ENCODE measurements at regions not wholly inside any gene's neighbourhood (a gene's known extent, or its start where the extent isn't known, plus 50 kb on each side); places are given as distances from the start of the nearest gene placed in this dataset.
"Not testable (repeated sequence)": the region's sequence is repeated elsewhere in the genome, so short reads cannot be mapped to it uniquely, and the experiment has no call there.

DNA sequence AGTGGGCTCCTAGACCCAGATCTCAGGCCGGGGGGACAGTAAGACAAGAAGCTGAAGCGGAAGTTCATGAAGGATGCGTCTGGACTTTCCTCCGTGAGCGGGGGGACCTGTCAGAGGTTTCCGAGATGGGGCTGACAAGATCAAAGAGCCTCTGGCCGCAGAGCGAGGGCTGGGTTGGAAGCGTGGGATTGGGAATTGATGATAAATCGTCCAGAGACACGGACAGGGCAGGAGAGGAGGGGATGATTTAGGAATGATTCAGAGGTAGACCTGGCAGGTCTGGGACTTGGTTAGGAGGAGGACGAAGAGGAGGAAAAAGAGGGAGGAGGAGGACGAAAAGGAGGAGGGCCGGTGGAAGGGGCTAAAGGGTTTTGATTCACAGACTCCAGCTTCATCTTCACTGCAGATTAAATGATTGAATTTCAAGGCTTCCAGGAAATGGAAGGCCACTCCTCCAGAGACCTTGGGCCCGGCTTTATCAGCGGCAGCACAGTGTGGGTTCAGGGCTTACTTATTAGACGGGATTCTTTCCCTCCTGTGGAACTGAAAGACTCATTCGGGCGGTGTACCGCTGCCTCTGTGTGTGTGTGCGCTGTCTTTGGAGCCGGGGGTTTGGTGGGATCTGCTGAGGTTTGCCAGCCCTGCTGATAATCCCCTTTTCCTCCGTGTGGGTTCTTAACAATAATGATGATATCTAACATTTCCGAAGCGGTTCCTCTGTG, 85.7 kb upstream of the SLC45A1 start:
- intact Hi-C loops (cut with DNase I): no loop called here
- peak in 2 of 10 donors; percentile 25 to 54 for DNase-seq

DNA sequence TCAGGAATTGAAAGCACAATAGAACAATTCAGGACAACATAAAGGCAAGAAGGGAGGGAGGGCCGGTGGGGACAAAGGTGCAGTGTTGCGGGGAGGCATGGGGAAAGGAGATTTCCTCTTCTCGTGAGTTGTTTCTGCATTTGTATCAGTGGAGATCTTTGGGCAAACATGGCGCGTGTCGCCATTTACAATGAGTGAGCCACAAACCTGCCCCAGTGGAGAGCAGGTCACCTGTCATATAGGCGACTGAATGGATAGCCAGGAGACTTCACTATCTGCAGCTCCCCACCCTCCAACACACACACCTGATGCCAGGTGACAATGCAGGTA, 87.7 kb upstream of the SLC45A1 start:
- intact Hi-C loops (cut with DNase I): no loop called here
- peak in 1 of 10 donors; percentile 7 for DNase-seq

DNA sequence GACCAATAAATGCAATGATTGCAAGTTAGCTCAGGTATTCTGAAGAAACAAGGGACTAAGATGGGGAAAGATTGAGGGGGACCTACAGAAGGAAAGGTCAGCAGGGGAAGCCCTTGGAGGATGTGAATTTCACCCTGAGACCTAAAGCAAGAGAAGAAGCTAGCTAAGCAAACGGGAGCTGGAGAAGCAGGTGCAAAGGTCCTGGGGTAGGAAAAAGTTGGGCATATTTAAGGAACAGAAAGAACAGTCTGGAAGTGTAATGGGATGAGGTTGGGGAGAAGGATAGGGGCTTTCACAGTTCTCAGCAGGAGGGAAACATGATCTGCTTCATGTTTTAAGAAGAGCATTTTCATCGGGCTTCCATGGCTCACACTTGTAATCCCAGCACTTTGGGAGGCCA, 89.7 kb upstream of the SLC45A1 start:
- intact Hi-C loops (cut with DNase I): no loop called here
- no peak for DNase-seq

GRCh38 chr1:8227674-8228073, 90.2 kb upstream of the SLC45A1 start:
- intact Hi-C loops (cut with DNase I): not testable (repeated sequence)
- DNase-seq: peak in 1 of 10 donors; percentile 1

DNA sequence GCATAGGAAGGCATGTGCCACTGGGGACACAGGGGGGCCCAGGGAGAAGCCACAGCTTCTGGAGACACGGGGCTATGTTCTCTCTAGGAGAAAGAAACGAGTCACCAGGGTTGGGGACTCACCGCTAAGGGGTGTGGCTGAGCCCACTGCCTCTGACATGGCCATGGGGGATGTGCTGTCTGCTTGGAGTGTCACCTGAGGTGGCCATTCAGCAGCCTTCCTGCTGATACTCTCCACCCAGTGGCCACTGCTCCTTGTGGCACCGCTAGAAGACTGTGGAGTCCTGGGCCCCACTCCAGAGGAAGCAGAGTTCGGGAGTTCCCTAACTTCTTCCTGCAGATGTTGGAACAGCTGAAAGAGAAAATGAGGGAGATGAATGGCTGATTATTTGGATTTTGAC, 91.2 kb upstream of the SLC45A1 start:
- intact Hi-C loops (cut with DNase I): no loop called here

GRCh38 chr1:8226024-8226423, 91.9 kb upstream of the SLC45A1 start:
- peak in 1 of 10 donors; percentile 2 for DNase-seq
- intact Hi-C loops (cut with DNase I): not testable (repeated sequence)

More for the DNA sequence above, 91.2 kb upstream of the SLC45A1 start:
- DNase-seq: peak in 2 of 10 donors; percentile 22 to 54

GRCh38 chr1:8223526-8223925, 94.4 kb upstream of the SLC45A1 start:
- no peak for DNase-seq
- intact Hi-C loops (cut with DNase I): no loop called here

DNA sequence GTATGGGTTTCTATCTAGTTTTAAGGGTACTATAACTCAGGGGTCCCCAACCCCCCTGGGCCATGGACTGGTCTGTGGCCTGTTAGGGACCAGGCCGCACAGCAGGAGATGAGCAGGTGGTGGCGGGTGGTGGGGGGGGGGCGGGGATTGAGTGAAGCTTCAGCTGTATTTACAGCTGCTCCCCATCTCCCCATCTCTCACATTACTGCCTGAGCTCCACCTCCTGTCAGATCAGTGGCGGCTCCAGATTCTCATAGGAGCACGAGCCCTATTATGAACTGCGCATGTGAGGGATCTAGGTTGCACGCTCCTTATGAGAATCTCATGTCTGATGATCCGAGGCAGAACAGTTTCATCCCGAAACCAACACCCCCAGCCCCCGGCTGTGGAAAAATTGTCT, 95.1 kb upstream of the SLC45A1 start:
- intact Hi-C loops (cut with DNase I): no loop called here
- peak in 1 of 10 donors; percentile 4 for DNase-seq

DNA sequence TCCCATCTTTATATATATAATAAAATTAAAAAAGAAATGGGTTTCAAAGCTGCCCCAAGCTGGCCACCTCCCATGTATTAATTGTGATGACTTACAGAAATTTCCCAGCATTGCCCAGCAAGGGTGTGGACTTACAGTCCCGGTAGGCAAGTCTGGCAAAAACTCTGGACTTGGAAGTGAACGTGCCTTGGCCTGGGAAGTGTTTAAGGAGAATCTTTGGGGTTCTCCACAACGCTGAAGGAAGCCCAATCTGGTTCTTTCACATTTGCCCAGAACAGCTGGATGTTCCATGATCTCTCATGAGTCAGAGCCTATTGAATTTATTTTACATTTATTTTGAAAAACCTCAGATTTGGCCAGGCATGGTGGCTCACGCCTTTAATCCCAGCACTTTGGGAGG, 98.4 kb upstream of the SLC45A1 start:
- intact Hi-C loops (cut with DNase I): no loop called here
- peak in 1 of 10 donors; percentile 1 for DNase-seq

GRCh38 chr1:8218351-8219092, 99.4 kb upstream of the SLC45A1 start:
- intact Hi-C loops (cut with DNase I): no loop called here
- DNase-seq: peak in 2 of 10 donors; percentile 32 to 54

GRCh38 chr1:8217809-8218208, 100.1 kb upstream of the SLC45A1 start:
- peak in 1 of 10 donors; percentile 5 for DNase-seq
- intact Hi-C loops (cut with DNase I): no loop called here

- intact Hi-C loops (cut with DNase I): no loop called here
- DNase-seq: peak in 4 of 10 donors; percentile 13 to 72 (median 18)
Measured at GRCh38 chr1:8217011-8217711, 100.8 kb upstream of the SLC45A1 start.

DNA sequence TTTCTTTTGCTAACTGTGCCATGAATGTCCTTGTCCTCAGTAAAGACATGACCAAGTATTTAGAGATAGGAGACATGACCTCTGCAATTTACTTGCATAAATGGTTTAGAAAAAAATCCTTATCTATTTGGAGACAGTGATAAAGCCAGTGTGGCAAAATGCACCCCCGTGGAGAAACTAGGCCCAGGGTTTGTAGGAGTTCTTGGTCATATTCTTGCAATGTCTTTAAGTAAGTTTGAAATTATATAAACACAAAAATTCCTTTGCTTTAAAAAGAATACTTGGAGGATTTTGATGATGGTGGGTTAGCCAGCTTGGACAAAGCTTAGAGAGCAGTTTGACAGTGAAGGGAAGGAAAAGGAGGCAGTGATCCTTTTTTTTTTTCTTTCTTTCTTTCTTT, 101.9 kb upstream of the SLC45A1 start:
- intact Hi-C loops (cut with DNase I): no loop called here
- DNase-seq: peak in 1 of 10 donors; percentile 7

DNA sequence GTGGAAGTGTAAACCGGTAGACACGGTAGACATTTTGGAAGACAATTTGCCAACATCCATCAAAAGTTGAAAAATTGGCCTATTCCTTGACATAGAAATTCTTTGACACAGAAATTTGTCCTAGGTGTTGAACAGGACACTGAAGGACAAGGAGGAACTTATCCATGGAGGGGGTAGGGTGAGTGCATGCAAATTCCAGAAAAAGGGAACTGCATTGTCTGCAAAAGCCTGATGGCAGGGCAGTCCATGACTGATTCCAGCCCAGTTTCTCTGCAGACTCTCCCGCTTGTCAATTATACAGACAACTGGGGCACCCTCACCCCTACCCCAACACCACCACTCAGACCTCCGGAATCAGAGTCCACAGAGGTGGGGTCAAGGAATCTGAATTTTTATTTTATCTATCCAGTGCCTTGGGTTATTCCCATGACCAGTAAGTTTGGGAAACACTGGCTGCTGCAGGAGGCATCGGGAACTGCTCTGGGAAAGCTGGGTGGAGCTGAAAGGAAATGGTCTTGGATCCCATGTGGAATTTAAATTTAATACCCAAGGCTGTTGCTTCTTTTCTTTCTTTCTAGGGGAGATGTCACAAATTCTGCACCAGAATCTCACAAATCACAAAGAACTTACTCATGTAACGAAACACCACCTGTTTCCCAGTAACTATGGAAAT, 103.3 kb upstream of the SLC45A1 start:
- DNase-seq: peak in 1 of 10 donors; percentile 12
- intact Hi-C loops (cut with DNase I): no loop called here

DNA sequence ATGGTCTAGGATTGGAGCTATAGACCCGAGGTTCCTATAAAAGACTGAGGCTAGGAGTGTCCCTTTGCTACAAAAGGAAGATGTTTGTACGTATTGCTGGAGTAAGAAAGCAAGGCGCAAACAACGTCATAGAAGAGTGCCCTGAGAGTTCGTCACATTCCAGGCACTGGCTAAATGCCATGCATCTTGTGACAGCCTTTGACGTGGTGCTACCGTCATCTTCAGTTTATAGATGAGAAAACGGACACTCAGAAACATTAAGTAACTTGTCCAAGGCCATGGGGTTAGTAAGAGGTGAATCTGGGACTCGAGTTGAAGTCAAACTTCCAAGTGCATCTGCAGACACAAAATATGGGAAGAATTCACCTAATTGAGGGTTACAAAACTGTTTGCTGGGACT, 104.2 kb upstream of the SLC45A1 start:
- DNase-seq: peak in 1 of 10 donors; percentile 12
- intact Hi-C loops (cut with DNase I): no loop called here

DNA sequence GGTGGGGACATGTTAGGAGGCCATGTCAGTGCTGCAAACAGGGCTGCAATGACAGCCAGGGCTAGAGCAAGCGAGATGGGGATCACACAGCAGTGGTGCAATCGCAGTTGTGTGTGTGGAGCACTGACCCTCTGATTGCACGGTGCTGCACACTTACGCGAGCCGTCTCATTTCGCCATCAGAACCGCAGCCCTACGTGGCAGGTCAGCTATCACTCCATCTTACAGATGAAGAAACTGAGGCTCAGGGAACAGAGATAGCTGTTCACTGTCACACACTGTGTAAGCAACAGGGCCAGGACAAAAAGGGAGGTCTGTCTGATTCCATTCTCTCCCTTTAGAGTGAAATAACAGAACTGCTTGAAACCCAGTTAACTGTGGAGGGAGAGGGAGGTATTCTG, 104.8 kb upstream of the SLC45A1 start:
- intact Hi-C loops (cut with DNase I): no loop called here
- peak in 2 of 10 donors; percentile 10 to 35 for DNase-seq

DNA sequence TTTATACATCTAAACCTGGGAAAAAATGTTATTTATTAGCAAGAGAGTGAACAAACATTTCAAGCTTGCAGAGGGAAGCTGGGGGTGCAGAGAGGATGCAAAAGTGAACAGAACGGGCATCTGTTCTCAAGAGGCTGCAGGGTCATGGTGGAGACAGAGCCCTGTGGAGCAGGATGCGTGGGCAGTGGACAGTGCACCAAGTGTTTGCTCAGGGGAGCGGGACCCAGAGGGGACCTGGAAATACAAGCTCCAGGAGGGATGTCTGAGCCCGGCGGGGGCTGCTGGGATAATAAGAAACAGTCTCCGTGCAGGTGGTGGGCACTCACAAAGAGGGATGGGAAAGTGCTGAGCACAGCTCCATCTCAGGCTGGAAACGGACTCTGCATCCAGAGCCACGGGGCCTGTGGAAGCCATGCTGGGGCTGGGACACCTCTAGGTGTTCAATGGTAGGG, 105.3 kb upstream of the SLC45A1 start:
- peak in 2 of 10 donors; percentile 29 to 37 for DNase-seq
- intact Hi-C loops (cut with DNase I): no loop called here

- intact Hi-C loops (cut with DNase I): no loop called here
- peak in 2 of 10 donors; percentile 50 to 75 for DNase-seq
Measured at GRCh38 chr1:8211883-8212579, 105.9 kb upstream of the SLC45A1 start.

GRCh38 chr1:8211251-8211882, 106.5 kb upstream of the SLC45A1 start:
- intact Hi-C loops (cut with DNase I): no loop called here
- peak in 2 of 10 donors; percentile 3 to 24 for DNase-seq

- intact Hi-C loops (cut with DNase I): no loop called here
- DNase-seq: peak in 2 of 10 donors; percentile 7 to 40
Measured at GRCh38 chr1:8207202-8207601, 110.7 kb upstream of the SLC45A1 start.

Data from posterior cingulate gyrus (tissue), 11 donors.